Inferior parietal cortex (tissue), 1 donor: ENCODE measurements at regions not wholly inside any gene's neighbourhood (a gene's known extent, or its start where the extent isn't known, plus 50 kb on each side); places are given as distances from the start of the nearest gene placed in this dataset.

Experiments used
- DNase-seq: peaks from one replicate; pipeline ENCODE4 v3.0.0-alpha.2; 2016; ENCODE audit errors: extremely low spot score

DNA sequence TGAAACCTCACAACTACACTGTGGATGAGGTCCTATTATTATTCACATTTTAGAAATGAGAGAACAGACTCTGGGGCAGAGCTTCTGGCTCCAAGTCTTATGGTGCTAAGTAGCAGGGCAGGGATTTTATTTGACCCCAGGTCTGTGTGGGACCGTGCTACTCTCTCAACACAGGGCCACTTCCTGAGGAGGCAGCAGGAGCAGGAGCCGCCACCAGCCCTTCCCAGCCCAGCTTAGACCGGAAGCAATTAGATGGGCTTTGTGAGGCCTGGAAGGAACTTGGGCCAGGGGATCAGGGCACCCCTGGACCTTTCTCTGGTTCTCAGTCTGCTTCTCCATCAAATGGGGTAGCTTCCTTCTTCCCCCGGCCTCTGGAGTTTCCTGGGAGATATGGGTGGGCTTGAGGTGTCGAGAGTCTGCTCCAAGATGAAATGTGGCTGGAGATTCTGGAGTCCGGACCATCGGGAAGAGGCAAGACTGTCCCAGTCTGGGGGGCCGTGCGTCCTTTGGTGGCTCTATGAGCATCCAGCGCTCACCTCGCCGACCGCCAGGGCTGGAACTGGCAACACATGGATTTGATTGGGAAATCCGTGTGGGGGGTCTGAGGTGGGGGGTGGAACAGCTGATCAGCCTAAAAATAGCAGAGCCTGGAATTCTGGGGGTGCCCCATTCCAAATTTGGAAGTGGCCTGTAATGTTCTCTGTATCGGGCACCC lies 136.8 kb downstream of the FOXD2 start:
- DNase-seq: no peak

DNA sequence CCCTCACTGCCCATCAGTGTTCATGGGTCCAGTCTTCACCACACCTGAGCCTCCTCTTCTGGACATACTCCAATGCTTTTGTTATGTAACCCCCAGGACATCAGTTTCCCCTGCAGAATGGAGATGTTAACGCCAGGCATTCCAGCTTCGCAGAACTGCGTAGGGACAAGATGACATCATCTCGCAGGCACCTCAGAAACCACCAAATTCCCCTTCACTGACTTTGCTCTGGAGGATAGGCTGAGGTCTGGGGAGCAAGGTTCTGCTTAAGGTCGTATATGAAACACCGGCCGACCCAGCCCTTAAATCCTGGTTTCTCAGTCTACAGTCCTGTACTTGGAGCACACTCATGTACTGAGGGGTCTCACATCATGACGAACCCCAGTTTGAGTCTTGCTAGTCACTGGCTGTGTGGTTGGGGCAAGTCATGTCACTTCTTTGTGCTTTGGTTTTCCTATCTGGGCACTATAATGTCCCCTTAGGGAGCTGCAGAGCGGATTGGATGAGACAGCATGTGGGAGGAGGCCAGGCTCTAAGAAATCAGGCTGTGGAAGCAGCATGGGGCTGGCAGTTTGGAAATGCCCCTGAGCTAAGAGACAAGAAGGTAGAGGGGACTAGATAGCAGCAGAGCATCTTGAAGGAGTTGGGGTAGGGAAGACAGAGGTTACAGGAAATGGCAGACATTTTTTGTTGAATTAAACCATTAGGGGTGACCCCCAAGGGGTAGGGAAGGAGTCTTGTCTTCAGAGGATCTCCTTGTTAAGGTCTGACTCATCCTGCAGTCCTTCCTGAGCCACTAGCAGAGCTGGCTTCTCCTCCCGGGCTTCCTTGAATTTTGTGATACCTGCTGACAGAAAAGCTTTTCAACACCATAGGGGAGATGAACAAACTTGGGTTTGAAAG lies 138.3 kb downstream of the FOXD2 start:
- DNase-seq: no peak

GRCh38 chr1:47576758-47577115 lies 138.9 kb downstream of the FOXD2 start:
- DNase-seq: no peak

- DNase-seq: no peak
Observed at GRCh38 chr1:47577303-47578025, 139.6 kb downstream of the FOXD2 start.

- DNase-seq: no peak
Observed at GRCh38 chr1:47578026-47578720, 140.3 kb downstream of the FOXD2 start.

GRCh38 chr1:47578721-47579419 lies 141.0 kb downstream of the FOXD2 start:
- DNase-seq: no peak

- DNase-seq: no peak
Observed at GRCh38 chr1:47579809-47580208, 142.0 kb downstream of the FOXD2 start.

- DNase-seq: no peak
Observed at GRCh38 chr1:47580451-47580995, 142.7 kb downstream of the FOXD2 start.

- DNase-seq: no peak
Observed at GRCh38 chr1:47582891-47583608, 145.2 kb downstream of the FOXD2 start.

- DNase-seq: no peak
Observed at GRCh38 chr1:47584249-47584648, 146.4 kb downstream of the FOXD2 start.

DNA sequence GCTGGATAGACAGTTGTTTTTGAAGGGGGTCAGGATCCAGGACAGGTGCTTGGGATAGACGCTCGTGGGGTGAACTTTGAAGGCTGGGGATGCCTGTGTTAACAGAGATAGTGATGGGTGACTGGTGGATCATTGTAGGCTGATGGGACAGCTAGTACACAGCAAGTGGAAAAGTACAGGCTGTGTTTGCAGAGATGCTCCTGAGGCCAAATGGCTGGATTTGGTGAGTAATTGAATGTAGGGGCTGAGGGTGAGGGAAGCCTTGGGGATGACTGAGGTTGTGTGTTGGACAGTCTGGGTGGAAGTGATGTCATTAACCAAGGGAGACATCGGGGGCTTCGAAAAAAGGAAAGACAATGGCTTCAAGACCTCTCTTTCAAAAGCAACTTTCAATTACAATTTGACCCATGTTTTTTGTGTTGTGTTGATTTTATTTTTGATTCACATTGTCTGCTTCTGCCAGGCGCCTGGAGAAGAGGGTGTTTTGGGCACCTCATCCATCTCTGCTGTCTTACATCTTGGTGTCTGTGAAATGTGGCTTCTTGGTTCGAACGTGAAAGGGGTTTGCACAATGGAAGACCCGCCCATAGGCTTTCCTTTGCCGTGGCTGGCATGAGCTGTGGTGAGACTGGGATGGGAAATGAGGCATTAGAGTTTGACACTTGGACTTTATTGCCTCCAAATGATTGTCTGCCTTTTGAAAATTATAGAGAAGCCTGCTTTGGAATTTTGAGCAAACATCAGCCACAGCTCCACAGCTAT lies 147.5 kb downstream of the FOXD2 start:
- no peak for DNase-seq

- DNase-seq: no peak
Observed at GRCh38 chr1:47587891-47588582, 150.2 kb downstream of the FOXD2 start.

- no peak for DNase-seq
Observed at GRCh38 chr1:47590523-47591225, 152.8 kb downstream of the FOXD2 start.

- DNase-seq: no peak
Observed at GRCh38 chr1:47591801-47592200, 154.0 kb downstream of the FOXD2 start.

DNA sequence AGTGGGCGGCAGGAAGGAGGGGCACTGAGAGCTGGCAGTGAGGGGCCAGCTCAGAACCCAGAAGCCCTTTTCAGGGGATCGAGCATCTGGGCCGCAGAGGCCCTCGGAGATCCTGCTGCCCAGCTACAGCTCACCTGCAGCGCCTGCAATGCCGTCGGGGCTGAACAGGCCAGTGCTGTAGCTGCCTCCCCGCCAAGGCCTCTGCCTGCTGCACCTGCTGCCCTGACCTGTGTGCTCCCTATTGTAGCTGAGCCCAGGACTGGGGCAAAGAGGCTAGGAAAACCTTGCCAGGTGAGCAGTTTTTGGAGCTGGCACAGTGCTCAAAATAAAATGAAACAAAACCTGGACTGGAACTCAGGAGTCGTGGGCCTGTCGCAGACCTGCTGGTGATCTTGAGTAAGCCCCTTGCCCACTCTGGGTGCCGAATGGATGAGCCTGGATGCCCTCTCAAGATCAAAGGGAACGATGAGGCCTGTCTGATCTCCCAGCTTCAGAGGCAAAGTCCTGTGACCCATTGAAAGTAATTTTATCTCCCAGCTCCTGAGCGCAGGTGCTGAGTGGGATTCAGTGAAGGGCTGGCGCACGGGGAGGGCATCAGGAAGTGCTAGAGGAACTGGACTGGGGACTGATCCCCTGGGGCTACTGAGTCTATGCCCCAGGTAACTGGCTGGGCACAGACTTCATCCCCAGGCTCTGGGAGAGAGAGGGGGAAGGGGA lies 154.6 kb downstream of the FOXD2 start:
- no peak for DNase-seq

DNA sequence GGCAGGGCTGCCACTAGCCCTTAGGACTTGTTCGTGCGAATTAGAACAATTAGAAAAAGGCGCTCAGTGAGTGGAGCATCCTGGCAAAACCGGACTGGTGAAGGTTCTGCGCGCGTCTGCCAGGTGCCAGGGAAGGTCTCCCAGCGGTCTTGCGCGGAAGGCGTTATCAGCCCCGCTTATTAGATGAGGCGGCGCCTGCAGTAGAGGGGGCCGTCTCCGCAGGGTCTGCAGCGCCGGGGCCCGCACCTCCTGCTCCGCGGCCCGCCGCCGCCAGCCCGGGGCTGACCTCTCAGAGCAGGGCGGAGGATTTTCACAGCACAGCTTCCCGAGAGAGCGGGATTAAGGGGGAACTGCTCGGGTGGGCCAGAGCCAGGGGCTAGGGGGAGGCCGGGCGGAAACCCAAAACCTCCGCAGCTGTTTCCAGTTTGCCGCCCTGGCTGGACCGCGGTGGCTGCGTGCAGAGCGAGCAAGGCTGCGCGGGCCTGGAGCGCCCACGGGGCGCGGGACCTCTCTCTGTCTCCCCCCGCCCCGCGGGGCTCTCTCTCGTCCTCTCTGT lies 155.2 kb downstream of the FOXD2 start:
- no peak for DNase-seq

GRCh38 chr1:47593598-47594285 lies 155.9 kb downstream of the FOXD2 start:
- no peak for DNase-seq
